Ramos (cell line): ENCODE measurements at regions not wholly inside any gene's neighbourhood (a gene's known extent, or its start where the extent isn't known, plus 50 kb on each side); places are given as distances from the start of the nearest gene placed in this dataset.

Experiments
- in situ Hi-C: fragments of 300-500 bp; cut with MboI; formaldehyde crosslinking; loops from one replicate; pipeline ENCODE4 v1.14.3; 2022; ENCODE audit warnings: low sequenced_read_pairs; ENCODE audit not compliant: unreplicated experiment

DNA sequence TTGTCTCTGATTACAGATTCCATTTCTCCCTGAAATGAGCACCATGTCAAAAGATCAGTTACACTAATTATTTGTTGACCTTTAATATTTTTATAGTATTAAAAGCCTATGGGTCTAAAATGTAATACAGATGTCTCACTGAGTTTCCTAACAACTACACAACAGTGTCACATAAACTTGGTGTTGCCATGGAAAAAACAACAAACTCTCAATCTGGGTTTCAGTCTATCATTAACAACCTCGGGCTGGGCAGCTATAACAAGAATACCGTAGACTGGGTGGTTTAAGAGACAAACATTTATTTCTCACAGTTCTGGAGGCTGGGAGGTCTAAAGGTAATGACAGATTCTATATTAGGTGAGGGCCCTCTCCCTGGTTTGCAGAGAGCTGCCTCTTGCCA, 407.1 kb downstream of the HNRNPD start:
- in situ Hi-C loops, result no loop called here

DNA sequence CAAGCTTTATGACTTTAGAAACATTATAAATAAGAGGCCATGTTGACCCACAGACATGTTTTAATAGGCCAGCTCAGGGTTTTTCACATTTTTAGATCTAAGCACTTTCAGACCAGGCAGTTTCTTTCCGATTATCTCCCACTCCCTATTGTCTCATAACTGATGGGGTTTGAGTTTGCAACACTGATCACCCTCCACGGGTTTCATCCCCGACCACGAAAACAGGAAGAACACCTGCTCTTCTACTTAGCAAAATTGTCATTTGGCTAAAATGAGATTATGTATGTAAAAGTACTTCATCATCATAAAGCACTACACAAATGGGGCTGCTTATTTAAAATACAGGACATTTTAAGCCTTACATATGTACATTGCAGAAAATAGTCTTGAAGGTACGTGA, 407.9 kb downstream of the HNRNPD start:
- in situ Hi-C loops, result no loop called here

GRCh38 chr4:81965454-81965853, 408.3 kb downstream of the HNRNPD start:
- in situ Hi-C loops, result no loop called here

DNA sequence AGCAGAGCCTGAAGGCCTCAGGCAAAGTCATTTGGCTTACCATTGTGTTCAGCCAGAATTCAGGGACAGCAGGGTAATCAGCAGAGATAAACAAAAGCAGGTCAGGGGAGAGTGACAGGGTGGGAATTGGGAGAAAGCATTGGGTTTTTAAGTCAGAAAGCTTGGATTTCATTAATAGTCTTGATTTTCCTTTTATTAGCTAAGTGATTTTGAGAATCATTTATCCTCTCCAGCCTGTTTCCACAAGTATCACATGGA, 410.1 kb downstream of the HNRNPD start:
- in situ Hi-C loops, result no loop called here

DNA sequence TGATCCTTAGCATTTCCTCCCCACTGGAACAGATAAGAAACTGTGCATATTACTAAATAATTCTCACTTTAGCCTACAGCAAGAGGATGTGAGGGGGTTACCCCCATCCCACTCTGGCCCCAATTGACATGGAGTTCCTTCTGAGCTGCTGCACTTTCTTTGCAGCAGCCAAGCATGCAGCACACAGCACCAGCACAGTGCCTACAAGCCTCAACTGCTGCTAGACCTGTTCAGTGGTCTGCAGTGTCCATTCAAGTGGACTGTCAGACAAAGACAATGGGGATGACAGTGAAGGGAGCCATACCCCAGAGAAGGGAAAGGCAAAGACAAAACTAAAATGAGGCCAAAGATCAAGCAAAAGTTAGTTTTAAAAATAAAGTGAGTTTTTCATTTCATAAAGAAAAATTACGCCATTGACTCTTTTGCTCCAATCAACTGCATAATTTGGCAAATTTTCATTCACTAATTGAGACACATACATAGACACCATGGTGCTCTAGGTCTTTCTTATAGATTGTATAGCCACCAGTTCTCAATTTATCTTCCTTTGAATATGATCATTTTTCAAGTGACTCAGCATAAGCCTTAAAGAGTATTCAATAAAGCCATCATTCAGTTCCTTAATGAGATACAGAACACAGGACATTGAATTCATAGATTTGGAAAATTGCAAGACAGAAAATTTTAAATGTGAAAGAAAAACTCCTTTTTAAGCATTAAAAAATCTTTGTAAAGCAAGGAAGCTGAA, 410.6 kb downstream of the HNRNPD start:
- in situ Hi-C loops, result no loop called here

- in situ Hi-C loops, result no loop called here
These were observed 412.8 kb downstream of the HNRNPD start for GRCh38 chr4:81960961-81961360.

DNA sequence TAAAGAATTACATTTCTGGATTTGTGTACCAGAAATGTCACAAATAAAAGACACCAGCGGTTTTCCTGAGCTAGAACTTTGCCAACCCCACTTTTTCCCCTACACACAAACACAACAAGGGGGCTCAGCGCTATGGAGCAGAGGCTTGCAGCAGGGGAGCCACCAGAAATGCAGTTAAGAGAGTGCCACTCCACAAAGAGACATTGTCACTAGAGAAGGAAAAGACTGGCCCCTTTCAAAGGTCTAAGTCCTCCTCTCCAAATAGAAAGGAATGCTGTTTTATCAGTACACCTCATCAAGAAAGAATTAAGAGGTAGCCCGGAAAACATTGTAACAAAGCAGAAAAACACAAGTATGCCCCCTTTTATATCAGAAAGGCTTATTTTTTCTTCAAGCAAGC, 419.5 kb downstream of the HNRNPD start:
- in situ Hi-C loops, result no loop called here

DNA sequence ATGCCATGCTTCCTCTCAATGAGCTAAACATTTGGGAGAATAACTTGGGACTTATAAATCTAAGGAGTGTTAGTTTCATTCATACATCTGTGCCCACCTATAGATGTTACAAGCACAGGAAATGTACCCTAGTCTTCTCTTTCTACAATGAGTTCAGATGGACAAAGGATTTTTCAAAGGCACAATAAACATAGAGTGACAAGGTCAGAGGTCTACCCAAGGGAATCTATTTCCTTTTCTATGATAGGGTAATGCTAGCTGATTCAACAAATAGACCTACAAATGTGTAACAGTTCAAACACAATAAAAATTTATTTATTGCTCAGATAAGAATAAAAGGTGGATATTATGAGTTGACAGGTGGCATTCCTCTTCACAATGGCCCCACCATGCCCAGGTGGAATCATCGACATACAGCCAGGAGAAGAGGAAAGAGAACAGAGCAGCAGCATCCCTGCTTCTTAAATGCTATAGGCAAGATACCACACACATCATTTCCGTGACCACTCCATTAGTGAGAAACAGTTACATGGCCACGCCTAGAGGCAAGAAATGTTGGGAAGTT, 421.8 kb downstream of the HNRNPD start:
- in situ Hi-C loops, result no loop called here

DNA sequence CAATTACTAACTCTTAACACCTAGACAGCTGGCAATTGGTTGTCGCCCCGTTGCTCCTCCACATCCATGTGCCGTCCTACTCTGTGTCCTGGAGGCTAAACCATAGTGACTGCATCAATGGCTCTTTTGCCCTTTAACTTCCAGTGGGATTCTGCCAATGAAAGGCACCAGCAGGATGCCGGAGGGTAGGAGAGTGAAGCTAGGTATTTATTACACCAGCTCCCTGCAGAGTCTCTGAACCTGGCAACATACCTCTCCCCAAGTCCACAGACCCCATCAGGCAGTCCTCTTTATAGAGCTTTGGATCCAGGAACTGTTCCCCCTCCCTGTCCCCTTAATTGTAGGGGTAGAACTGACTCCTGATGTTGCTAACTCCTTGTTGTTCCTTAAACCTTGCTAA, 426.8 kb downstream of the HNRNPD start:
- in situ Hi-C loops, result no loop called here

DNA sequence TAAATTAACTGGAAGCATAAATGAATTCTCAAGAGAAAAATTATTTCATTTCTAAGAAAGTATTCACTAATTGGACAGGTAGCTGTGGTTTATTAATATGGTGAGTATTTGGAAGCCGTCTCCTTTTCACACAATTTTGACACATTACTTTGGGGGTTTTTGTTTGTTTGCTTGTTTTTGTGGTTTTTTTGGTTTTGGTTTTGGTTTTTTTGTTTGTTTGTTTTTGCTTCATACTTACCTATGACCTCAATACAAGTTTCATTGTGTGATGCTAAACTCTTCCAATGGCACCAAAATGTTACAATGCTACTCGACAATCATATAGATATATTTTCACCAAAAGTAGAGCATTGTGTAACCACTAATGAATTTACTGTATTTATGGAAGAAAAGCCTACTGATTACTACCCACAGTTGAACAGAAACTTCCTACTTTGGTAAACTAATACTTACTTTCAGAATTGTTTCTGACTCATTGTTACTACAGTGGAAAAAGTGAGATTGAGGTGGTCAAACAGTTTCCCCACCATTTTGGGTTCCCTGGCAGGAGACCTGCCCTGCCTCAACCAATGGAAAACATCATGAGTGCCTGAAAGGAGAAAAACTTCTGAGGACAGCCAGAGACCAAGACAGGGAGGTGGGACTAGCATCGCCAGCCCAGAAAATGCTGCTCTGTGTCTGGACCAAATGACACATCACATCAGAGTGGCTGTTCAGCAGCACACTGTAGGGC, 443.1 kb downstream of the HNRNPD start:
- in situ Hi-C loops, result no loop called here

GRCh38 chr4:81923140-81923539, 450.7 kb downstream of the HNRNPD start:
- in situ Hi-C loops, result no loop called here

GRCh38 chr4:81922313-81922712, 450.6 kb upstream of the RASGEF1B start:
- in situ Hi-C loops, result no loop called here

GRCh38 chr4:81921751-81922159, 450.0 kb upstream of the RASGEF1B start:
- in situ Hi-C loops, result no loop called here

GRCh38 chr4:81919810-81920209, 448.1 kb upstream of the RASGEF1B start:
- in situ Hi-C loops, result no loop called here

GRCh38 chr4:81919223-81919622, 447.5 kb upstream of the RASGEF1B start:
- in situ Hi-C loops, result no loop called here

DNA sequence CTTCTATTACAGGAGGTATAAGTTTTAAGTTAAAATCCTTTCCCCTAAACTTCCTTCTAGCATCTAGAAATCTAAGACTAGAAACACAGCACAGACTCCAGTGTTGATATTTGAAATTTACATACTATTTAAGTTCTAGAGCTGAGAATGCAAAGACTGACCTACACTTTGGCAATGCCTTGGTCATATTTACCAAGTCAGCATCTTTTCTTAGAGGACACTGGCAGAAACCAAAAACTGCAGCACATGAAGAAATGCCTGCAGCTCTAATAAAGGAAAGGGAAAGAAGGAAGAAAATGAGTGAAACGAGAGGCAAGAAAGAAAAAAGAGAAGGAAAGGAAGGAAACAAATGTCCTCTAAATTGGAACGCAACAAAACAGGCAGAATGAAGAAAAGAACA, 443.7 kb upstream of the RASGEF1B start:
- in situ Hi-C loops, result no loop called here

GRCh38 chr4:81914623-81915022, 442.9 kb upstream of the RASGEF1B start:
- in situ Hi-C loops, result no loop called here

DNA sequence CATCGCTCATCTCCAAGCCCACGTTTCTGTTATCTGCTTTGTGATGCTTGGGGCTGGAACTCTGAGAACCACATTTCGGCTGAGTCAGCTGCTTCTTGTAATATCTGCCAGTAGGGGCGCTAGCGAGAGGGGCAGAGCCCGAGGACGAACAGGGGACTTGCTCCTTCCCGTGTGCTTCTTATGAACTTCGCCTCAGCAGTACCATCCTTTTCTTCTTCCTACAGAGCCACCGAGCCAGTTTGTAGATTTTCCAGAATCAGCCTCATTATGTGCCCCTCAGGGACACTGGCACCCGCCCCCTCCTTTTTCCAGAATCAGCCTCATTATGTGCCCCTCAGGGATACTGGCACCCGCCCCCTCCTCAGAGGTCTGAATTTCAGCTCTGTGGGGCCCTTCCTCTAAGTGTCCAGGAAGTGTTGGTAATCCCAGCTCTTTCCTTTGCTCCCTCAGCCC, 441.7 kb upstream of the RASGEF1B start:
- in situ Hi-C loops, result no loop called here

- in situ Hi-C loops, result no loop called here
These were observed 440.8 kb upstream of the RASGEF1B start for GRCh38 chr4:81912376-81913030.

DNA sequence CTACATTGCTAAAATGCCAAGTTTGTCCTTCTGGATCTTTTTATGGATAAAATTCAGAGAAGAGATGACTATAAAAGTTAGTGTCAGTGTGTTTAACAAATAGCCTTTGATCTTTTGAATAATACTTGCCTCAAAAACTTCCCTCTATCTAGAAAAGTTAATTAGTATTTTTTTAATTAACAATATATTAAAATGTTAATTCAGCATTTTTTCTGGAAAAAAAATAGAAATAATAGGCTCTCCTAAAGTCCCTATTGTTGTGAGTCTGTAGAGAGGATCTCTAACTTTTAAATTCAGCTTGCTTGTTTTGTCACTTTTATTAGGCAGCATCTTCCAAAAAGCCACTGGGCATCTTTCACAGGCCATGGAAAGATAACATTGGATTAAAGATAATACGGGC, 435.2 kb upstream of the RASGEF1B start:
- in situ Hi-C loops, result no loop called here

DNA sequence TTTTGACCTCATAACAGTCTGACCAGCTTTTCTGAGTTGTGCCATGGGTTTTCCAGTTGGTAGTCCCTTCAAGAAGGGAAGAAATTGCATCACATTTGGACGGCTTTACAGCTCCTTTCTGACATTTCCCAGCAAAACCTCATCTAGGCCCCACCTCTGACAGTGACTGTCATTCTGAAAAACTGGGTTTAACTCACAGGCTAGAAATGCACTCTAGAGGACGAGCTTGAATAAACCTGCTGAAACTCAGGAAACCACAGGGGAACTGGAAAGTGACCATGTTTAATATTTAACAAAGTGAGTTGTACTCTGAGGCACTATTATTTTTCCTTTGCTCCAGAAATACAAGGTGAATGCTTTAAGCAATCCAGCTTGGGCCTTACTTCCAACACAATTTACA, 434.3 kb upstream of the RASGEF1B start:
- in situ Hi-C loops, result no loop called here
